Body of pancreas (tissue), 4 donors: ENCODE measurements at regions not wholly inside any gene's neighbourhood (a gene's known extent, or its start where the extent isn't known, plus 50 kb on each side); places are given as distances from the start of the nearest gene placed in this dataset.
"Not testable (repeated sequence)": the region's sequence is repeated elsewhere in the genome, so short reads cannot be mapped to it uniquely, and the experiment has no call there.

Experiments
- ATAC-seq: fragments of 150-250 bp; one replicate; pipeline ENCODE4 v1.9.1; 2016
- DNase-seq, 4 donors: peaks; one replicate each; pipeline ENCODE4 v3.0.0-alpha.2; 2019
- H3K27ac ChIP-seq, 4 donors: fragments of 200-600 bp; sonication (generic); 1 replicate in 3 of 4; 2 replicates in 1 of 4; pipeline versions ENCODE4 v1.5.1 to v1.6.1; 2016 to 2019; ENCODE audit warnings: mild to moderate bottlenecking in 1 of 4, mixed read lengths in 1 of 4, moderate library complexity in 1 of 4
- H3K27me3 ChIP-seq, 2 donors: fragments of 200-600 bp; sonication (generic); one replicate each; pipeline ENCODE4 v1.6.0; 2016; ENCODE audit warnings: mild to moderate bottlenecking in 1 of 2
- H3K36me3 ChIP-seq, 2 donors: fragments of 200-600 bp; sonication (generic); replicated peaks in 1 of 2; 2 replicates each; pipeline ENCODE4 v1.5.1; 2016; ENCODE audit warnings: low read depth in 2 of 2; ENCODE audit not compliant: insufficient read depth in 1 of 2
- H3K4me1 ChIP-seq: fragments of 200-600 bp; sonication (generic); one replicate; pipeline ENCODE4 v1.6.0; 2016
- H3K4me3 ChIP-seq, 2 donors: fragments of 200-600 bp; sonication (generic); 1 replicate in 1 of 2; 2 replicates in 1 of 2; pipeline ENCODE4 v1.5.1; 2016 to 2019
- H3K9me3 ChIP-seq, 3 donors: fragments of 200-600 bp; sonication (generic); 1 replicate in 2 of 3; 2 replicates in 1 of 3; pipeline ENCODE4 v1.5.1; 2016
- WGBS, 2 donors: methylation state at CpG; one replicate each; pipeline ENCODE4 v1.1.5; 2017; 5-methylcytosine and 5-hydroxymethylcytosine counted together
- intact Hi-C: fragments of 100-400 bp; cut with DNase I; formaldehyde crosslinking; loops from one replicate; pipeline ENCODE4 v1.15.1; 2023

DNA sequence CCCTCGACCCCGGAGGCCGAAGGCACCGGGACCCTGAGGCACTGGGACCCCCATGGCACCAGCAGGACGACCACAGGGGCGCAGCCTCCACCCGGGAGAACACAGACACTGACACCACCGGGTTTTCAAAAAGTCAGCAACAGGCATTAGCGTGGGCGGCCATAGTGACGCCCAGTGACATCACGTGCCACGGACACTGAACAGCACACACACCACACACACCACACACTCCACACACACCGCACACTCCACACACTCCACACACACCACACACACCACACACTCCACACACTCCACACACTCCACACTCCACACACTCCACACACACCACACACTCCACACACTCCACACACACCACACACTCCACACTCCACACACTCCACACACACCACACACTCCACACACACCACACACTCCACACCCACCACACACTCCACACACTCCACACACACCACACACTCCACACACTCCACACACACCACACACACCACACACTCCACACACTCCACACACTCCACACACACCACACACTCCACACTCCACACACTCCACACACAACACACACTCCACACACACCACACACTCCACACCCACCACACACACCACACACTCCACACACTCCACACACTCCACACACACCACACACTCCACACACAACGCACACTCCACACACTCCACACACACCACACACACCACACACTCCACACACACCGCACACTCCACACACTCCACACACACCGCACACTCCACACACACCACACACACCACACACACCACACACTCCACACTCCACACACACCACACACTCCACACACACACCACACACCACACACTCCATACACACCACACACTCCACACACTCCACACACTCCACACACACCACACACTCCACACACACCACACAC, 3955.9 kb upstream of the TPTE start:
- H3K36me3 ChIP-seq, intact Hi-C loops, H3K9me3 ChIP-seq, H3K27me3 ChIP-seq, H3K27ac ChIP-seq, H3K4me3 ChIP-seq, H3K4me1 ChIP-seq: not testable (repeated sequence)
- peak; percentile 47 for ATAC-seq
- peak in 3 of 4 donors; percentile 6 to 12 (median 7) for DNase-seq
- 38 to 49% methylated on average over 9 to 11 of the region's 17 CpGs for WGBS, 2 donors

DNA sequence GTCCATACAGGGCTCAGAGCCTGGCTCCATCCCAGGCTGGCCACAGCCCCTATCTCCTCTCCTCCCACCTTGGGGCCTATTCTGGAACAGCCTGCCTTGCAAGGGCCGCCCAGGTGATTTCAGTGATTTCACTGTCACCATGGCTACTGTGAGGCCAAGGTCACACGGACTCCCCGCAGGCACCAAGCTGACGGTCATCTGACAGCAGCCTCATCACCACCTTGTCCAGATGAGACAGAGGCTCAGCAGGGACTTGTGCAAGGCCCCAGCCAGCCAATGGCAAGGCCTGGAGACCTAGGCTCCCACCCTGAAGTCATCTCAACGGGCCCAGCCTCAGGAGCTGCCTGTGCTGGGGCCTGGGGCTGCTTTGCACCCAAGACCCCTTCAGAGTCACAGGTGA, 3953.8 kb upstream of the TPTE start:
- ATAC-seq, H3K9me3 ChIP-seq, H3K4me1 ChIP-seq, intact Hi-C loops, H3K27me3 ChIP-seq, DNase-seq, H3K27ac ChIP-seq, H3K4me3 ChIP-seq, H3K36me3 ChIP-seq: not testable (repeated sequence)
- no CpG with 5 or more reads among the region's 5 CpGs for WGBS, 2 donors

DNA sequence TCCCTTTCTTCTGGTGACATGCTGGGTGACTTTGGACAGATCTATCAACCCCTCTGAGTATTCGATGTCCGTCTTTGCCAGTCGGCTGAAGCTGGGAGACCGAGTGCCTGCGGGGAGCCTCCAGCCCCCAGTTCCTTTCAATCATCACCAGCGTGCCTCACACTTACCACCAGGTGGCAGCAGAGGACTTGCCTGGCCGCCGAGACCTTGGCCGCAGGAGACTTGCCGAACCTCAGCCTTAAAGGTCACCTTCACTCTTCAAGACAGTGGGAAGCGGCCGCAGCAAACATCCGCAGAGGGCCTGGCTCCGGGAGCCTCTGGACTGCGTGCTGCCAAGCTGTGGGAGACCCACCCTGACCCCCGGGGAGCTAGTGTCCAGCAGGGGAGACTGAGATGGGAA, 3952.2 kb upstream of the TPTE start:
- H3K36me3 ChIP-seq, DNase-seq, H3K27me3 ChIP-seq, H3K27ac ChIP-seq, H3K4me3 ChIP-seq, H3K9me3 ChIP-seq, H3K4me1 ChIP-seq, intact Hi-C loops: not testable (repeated sequence)
- WGBS, 2 donors: no CpG with 5 or more reads among the region's 16 CpGs
- peak; percentile 73 for ATAC-seq

DNA sequence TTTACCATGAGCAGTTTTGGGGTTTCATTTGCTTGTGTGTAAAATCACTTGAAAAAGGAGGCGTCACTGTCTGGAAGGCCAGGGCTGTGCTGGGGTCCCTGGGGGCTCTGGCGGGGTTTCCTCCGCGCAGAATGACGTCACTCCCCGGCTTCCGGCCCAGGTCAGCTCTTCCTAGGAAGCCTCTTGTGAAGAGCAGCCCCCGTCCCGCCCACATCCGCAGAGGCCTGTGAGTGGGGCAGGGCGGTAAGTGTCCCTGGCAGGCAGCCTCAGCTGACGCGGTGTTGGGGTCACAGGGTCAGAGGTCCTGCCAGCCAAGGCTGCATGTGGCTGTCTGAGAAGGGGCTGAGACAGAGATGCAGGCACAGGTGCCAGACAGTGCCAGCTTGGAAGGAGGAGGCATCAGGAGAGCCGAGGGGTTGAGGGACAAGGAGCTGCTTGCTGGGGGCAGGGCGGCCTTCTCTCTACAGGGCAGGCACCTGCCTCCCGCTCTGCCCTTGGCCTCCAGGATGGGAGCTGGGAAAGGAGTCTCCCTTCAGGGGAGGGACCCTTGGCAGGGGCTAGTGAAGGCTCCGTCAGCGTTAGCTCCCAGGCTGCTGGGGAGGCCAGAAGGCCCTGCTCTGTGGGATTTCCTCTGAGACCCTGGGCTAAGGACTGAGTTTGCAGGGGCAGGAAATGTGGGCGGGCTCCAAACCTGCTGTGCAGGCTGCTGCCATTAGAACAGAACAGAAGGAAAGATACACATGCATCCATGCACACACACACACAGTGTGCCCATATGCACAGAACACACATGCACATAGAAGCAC, 3951.6 kb upstream of the TPTE start:
- ATAC-seq: peak; percentile 31
- DNase-seq, H3K27me3 ChIP-seq, H3K36me3 ChIP-seq, H3K4me1 ChIP-seq, H3K4me3 ChIP-seq, H3K9me3 ChIP-seq, H3K27ac ChIP-seq, intact Hi-C loops: not testable (repeated sequence)
- WGBS, 2 donors: no CpG with 5 or more reads among the region's 19 CpGs

DNA sequence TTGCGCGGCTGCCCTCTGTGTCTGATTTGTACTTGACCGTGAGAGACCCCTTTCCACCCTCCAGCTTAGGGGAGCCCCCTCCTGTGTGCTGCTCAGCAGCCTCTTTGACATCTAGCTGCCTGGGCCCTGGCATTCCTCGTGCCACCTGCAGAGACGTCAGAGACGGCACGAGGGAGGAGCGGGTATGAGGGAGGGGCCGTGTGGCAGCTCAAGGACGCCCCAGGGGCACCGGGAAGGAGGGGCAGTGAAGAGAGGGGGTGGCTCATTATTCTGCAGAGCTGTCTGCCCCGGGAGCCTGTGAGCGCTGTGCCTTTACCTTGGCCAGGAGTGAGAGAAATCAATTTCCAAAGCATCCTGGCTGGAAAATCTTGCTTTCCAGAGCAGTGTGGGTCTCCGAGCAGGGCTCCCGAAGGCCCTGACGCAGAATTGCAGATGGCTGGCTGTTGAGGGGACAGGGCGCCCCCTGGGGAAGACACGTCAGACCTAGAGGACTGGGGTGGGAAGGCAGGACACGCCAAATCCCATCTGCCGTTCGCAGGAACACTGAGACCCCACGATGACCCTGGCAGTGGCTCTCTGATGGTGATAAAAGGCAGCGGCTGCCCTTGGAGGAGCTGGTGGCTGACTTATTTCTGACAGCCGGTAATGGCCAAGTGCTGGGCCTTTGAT, 3950.5 kb upstream of the TPTE start:
- H3K4me3 ChIP-seq, intact Hi-C loops, H3K9me3 ChIP-seq, H3K36me3 ChIP-seq, H3K4me1 ChIP-seq, DNase-seq, H3K27ac ChIP-seq, H3K27me3 ChIP-seq: not testable (repeated sequence)
- peak; percentile 63 for ATAC-seq
- WGBS, 2 donors: no CpG with 5 or more reads among the region's 24 CpGs

DNA sequence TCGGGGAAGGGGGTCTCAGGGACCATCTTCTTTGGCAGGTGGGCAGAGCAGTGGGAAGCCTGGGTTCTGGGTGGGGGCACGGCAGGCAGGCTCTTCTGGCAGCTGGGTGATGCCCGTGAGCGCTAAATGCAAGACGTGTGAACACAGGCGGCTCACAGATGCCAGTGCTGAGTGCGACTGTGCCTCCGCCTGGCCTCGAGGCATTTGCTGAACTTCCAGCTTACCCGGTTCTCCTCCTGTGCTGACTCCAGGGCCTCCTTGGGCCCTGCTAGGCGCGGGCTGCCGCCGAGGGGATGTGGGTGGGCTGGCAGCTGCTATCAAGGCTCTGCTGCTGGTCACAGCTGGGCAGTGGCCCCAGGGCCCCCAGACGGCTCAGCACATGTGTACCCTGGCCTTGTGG, 3947.8 kb upstream of the TPTE start:
- no CpG with 5 or more reads among the region's 15 CpGs for WGBS, 2 donors
- not testable (repeated sequence) for H3K4me3 ChIP-seq

DNA sequence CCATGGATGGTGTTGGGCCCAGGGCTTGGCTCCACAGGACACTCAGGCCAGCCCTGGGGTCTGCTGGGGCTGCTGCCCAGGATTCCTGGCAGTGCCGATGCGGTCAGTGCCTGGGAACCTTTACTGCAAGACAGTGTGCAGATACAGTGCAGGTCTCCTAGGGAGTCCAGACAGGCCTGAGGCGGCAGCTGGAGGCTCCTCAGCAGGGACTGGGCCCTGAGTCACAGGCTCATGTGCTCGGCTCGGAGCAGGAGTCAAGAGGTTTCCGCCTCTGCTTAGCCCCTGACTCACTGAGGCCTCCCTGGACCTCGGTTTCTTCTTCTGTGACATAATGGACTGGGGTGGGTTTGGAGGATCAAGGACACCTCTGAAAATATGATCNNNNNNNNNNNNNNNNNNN, 3941.6 kb upstream of the TPTE start:
- H3K4me3 ChIP-seq, H3K4me1 ChIP-seq, H3K9me3 ChIP-seq, DNase-seq, ATAC-seq, H3K36me3 ChIP-seq, H3K27ac ChIP-seq, intact Hi-C loops, H3K27me3 ChIP-seq: not testable (repeated sequence)
- WGBS, 2 donors: no CpG with 5 or more reads among the region's 7 CpGs

More for the DNA sequence above, 3947.8 kb upstream of the TPTE start:
- H3K36me3 ChIP-seq, ATAC-seq, intact Hi-C loops, H3K9me3 ChIP-seq, DNase-seq, H3K27ac ChIP-seq, H3K4me1 ChIP-seq, H3K27me3 ChIP-seq: not testable (repeated sequence)
